Stimulated activated CD4-positive, alpha-beta T cell treated with anti-CD3 and anti-CD28 coated beads, Interleukin-4, amount 100 ng/mL, for 48 hours (primary cell): ENCODE measurements at regions not wholly inside any gene's neighbourhood (a gene's known extent, or its start where the extent isn't known, plus 50 kb on each side); places are given as distances from the start of the nearest gene placed in this dataset.
"Not testable (repeated sequence)": the region's sequence is repeated elsewhere in the genome, so short reads cannot be mapped to it uniquely, and the experiment has no call there.

ENCODE experiments used
- DNase-seq, 2 donors: peaks; one replicate each; pipeline ENCODE4 v3.0.0-alpha.2; 2020; ENCODE audit warnings: low read depth in 2 of 2

- no peak for DNase-seq
Observed at GRCh38 chr13:76014406-76015318, 378.5 kb downstream of the LMO7 start.

- no peak for DNase-seq
Observed at GRCh38 chr13:76012091-76012721, 376.1 kb downstream of the LMO7 start.

- DNase-seq: no peak
Observed at GRCh38 chr13:76009267-76009890, 373.2 kb downstream of the LMO7 start.

- no peak for DNase-seq
Observed at GRCh38 chr13:76004416-76004815, 368.3 kb downstream of the LMO7 start.

GRCh38 chr13:76000131-76000530, 364.0 kb downstream of the LMO7 start:
- no peak for DNase-seq

- no peak for DNase-seq
Observed at GRCh38 chr13:75996582-75996981, 360.5 kb downstream of the LMO7 start.

GRCh38 chr13:75995966-75996365, 359.8 kb downstream of the LMO7 start:
- no peak for DNase-seq

- no peak for DNase-seq
Observed at GRCh38 chr13:75993823-75994222, 357.7 kb downstream of the LMO7 start.

- DNase-seq: no peak
Observed at GRCh38 chr13:75993241-75993640, 357.1 kb downstream of the LMO7 start.

- DNase-seq: no peak
Observed at GRCh38 chr13:75986818-75987217, 350.7 kb downstream of the LMO7 start.

GRCh38 chr13:75985132-75985531, 349.0 kb downstream of the LMO7 start:
- no peak for DNase-seq

- no peak for DNase-seq
Observed at GRCh38 chr13:75978818-75979217, 342.7 kb downstream of the LMO7 start.

- DNase-seq: no peak
Observed at GRCh38 chr13:75968103-75968838, 332.1 kb downstream of the LMO7 start.

GRCh38 chr13:75963302-75963701, 327.2 kb downstream of the LMO7 start:
- no peak for DNase-seq

GRCh38 chr13:75961911-75962310, 325.8 kb downstream of the LMO7 start:
- no peak for DNase-seq

GRCh38 chr13:75960538-75960994, 324.4 kb downstream of the LMO7 start:
- no peak for DNase-seq

- no peak for DNase-seq
Observed at GRCh38 chr13:75959861-75960481, 323.8 kb downstream of the LMO7 start.

- not testable (repeated sequence) for DNase-seq
Observed at GRCh38 chr13:75953589-75953988, 317.5 kb downstream of the LMO7 start.

GRCh38 chr13:75947448-75947847, 311.3 kb downstream of the LMO7 start:
- no peak for DNase-seq

GRCh38 chr13:75946536-75947284, 310.6 kb downstream of the LMO7 start:
- no peak for DNase-seq
